Osteoblast (primary cell): ENCODE measurements at regions not wholly inside any gene's neighbourhood (a gene's known extent, or its start where the extent isn't known, plus 50 kb on each side); places are given as distances from the start of the nearest gene placed in this dataset.

Experiments used
- DNase-seq: peaks from one replicate; pipeline ENCODE4 v3.0.0; 2011; ENCODE audit warnings: low spot score, mixed read lengths; ENCODE audit not compliant: insufficient read length; ENCODE audit errors: missing footprints
- H2AFZ ChIP-seq: 2 replicates; pipeline ENCODE4 v1.6.0; 2011; ENCODE audit warnings: mild to moderate bottlenecking, low read length
- H3K27ac ChIP-seq: 2 replicates; pipeline ENCODE4 v1.5.1; 2011; ENCODE audit warnings: mild to moderate bottlenecking, low read depth, low read length, moderate library complexity
- H3K27me3 ChIP-seq: 2 replicates; pipeline ENCODE4 v1.6.0; 2012; ENCODE audit warnings: mild to moderate bottlenecking, control low read depth, inconsistent platforms, low read length, moderate library complexity; ENCODE audit not compliant: insufficient read depth
- H3K36me3 ChIP-seq: 2 replicates; pipeline ENCODE4 v1.5.1; 2011; ENCODE audit warnings: mild to moderate bottlenecking, low read length, control low read depth, moderate library complexity; ENCODE audit not compliant: insufficient read depth
- H3K4me1 ChIP-seq: 2 replicates; pipeline ENCODE4 v1.5.1; 2011; ENCODE audit warnings: mild to moderate bottlenecking, low read length, control low read depth, moderate library complexity; ENCODE audit not compliant: insufficient read depth
- H3K4me2 ChIP-seq: 2 replicates; pipeline ENCODE4 v1.6.0; 2011; ENCODE audit warnings: mild to moderate bottlenecking, low read length; ENCODE audit not compliant: insufficient read depth
- H3K4me3 ChIP-seq: fragments of 200-600 bp; sonication (generic); 3 replicates; pipeline ENCODE4 v1.5.1; 2012; ENCODE audit warnings: mild to moderate bottlenecking, low read length, inconsistent platforms; ENCODE audit not compliant: insufficient read depth
- H3K79me2 ChIP-seq: 2 replicates; pipeline ENCODE4 v1.6.0; 2012; ENCODE audit warnings: mild to moderate bottlenecking, low read length, control low read depth, inconsistent platforms; ENCODE audit not compliant: insufficient read depth
- H3K9me3 ChIP-seq: 2 replicates; pipeline ENCODE4 v1.5.1; 2011; ENCODE audit warnings: low read depth, low read length, control low read depth
- H4K20me1 ChIP-seq: 2 replicates; pipeline ENCODE4 v1.6.0; 2012; ENCODE audit warnings: mild to moderate bottlenecking, low read length, control low read depth; ENCODE audit not compliant: insufficient read depth
- TF ChIP-seq, protein P1 (sequence below): IDR thresholded peaks from 2 replicates; pipeline ENCODE4 v1.5.1; 2011; ENCODE audit warnings: mild to moderate bottlenecking, low read depth, low read length, moderate library complexity; ENCODE audit errors: extremely low read depth

DNA sequence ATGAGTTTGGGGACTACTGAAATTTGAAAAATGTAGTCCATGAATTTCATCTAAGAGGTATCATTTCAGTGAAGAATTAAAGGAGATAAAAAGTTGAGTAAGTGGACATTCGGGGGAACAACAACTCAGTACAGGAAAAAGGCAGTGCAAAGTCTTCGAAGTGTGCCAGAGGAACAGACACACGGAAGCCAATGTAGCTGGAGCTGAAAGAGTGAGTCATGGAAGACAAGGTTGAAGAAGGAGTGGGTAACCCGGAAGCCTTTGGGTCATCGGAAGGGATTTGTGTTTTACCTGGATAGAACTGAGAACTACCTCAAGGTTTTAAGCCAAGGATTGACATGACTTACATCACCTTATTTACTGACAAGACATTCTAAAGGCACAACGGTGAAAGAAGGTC lies 733.4 kb downstream of the NCAM2 start:
- Histone ChIP-seq H3K79me2 (no peaks in the 10 kb centered on the region), H3K27ac (no peak overlapping the region), H4K20me1 (no peaks in the 10 kb centered on the region), H3K9me3 (no peaks in the 10 kb centered on the region), H3K4me1 (no peaks in the 10 kb centered on the region), H3K4me3 (no peak overlapping the region), H3K4me2 (no peak overlapping the region), H3K36me3 (no peaks in the 10 kb centered on the region), H2AFZ (no peak overlapping the region), H3K27me3 (no peaks in the 10 kb centered on the region)
- TF ChIP-seq, protein P1, sequence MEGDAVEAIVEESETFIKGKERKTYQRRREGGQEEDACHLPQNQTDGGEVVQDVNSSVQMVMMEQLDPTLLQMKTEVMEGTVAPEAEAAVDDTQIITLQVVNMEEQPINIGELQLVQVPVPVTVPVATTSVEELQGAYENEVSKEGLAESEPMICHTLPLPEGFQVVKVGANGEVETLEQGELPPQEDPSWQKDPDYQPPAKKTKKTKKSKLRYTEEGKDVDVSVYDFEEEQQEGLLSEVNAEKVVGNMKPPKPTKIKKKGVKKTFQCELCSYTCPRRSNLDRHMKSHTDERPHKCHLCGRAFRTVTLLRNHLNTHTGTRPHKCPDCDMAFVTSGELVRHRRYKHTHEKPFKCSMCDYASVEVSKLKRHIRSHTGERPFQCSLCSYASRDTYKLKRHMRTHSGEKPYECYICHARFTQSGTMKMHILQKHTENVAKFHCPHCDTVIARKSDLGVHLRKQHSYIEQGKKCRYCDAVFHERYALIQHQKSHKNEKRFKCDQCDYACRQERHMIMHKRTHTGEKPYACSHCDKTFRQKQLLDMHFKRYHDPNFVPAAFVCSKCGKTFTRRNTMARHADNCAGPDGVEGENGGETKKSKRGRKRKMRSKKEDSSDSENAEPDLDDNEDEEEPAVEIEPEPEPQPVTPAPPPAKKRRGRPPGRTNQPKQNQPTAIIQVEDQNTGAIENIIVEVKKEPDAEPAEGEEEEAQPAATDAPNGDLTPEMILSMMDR = no peak
- DNase-seq = no peak

GRCh38 chr21:21734088-21734487 lies 735.9 kb downstream of the NCAM2 start:
- H3K27ac ChIP-seq = no peak overlapping the region
- no peak overlapping the region for H3K4me2 ChIP-seq
- H3K36me3 ChIP-seq = no peaks in the 10 kb centered on the region
- H3K27me3 ChIP-seq = no peaks in the 10 kb centered on the region
- TF ChIP-seq, protein P1 = no peak
- no peaks in the 10 kb centered on the region for H3K79me2 ChIP-seq
- H2AFZ ChIP-seq = no peak overlapping the region
- H4K20me1 ChIP-seq = no peaks in the 10 kb centered on the region
- DNase-seq = no peak
- no peaks in the 10 kb centered on the region for H3K4me1 ChIP-seq
- H3K9me3 ChIP-seq = no peaks in the 10 kb centered on the region
- H3K4me3 ChIP-seq = no peak overlapping the region

DNA sequence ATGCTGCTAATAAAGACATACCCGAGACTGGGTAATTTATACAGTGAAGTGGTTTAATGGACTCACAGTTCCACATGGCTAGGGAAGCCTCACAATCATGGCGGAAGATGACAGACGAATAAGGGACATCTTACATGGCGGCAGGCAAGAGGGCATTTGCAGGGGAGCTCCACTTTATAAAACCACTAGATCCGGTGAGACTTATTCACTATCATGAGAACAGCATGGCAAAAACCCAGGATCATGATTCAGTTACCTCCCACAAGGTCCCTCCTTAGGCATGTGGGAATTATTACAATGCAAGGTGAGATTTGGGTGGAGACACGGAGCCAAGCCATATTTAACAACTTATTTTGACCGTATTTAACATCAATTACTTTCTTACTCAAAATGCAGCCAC lies 739.0 kb downstream of the NCAM2 start:
- Histone ChIP-seq H3K4me1 (no peaks in the 10 kb centered on the region), H3K27ac (no peak overlapping the region), H3K36me3 (no peaks in the 10 kb centered on the region), H3K4me3 (no peak overlapping the region), H3K79me2 (no peaks in the 10 kb centered on the region), H3K27me3 (no peaks in the 10 kb centered on the region), H4K20me1 (no peaks in the 10 kb centered on the region), H3K9me3 (no peaks in the 10 kb centered on the region), H2AFZ (no peak overlapping the region), H3K4me2 (no peak overlapping the region)
- DNase-seq = no peak
- TF ChIP-seq, protein P1 = no peak

GRCh38 chr21:21740207-21740606 lies 742.0 kb downstream of the NCAM2 start:
- no peak for DNase-seq
- no peak overlapping the region for H3K4me2 ChIP-seq
- TF ChIP-seq, protein P1 = no peak
- H3K9me3 ChIP-seq = no peaks in the 10 kb centered on the region
- no peaks in the 10 kb centered on the region for H3K36me3 ChIP-seq
- H3K4me3 ChIP-seq = no peak overlapping the region
- H2AFZ ChIP-seq = no peak overlapping the region
- no peaks in the 10 kb centered on the region for H3K79me2 ChIP-seq
- H3K4me1 ChIP-seq = no peaks in the 10 kb centered on the region
- no peaks in the 10 kb centered on the region for H3K27me3 ChIP-seq
- no peak overlapping the region for H3K27ac ChIP-seq
- H4K20me1 ChIP-seq = no peaks in the 10 kb centered on the region
